ENCODE measurements at regions not wholly inside any gene's neighbourhood (a gene's known extent, or its start where the extent isn't known, plus 50 kb on each side); places are given as distances from the start of the nearest gene placed in this dataset.
A peak's percentile ranks its signal among the peaks of the same experiment; 100 is the strongest.

GRCh38 chr18:57991552-57991951 is 52.5 kb upstream of the NEDD4L start:
- no peak for DNase-seq

- DNase-seq: no peak
Observed at GRCh38 chr18:57989536-57989935, 54.5 kb upstream of the NEDD4L start.

GRCh38 chr18:57984490-57985115 is 59.4 kb upstream of the NEDD4L start:
- no peak for DNase-seq

DNA sequence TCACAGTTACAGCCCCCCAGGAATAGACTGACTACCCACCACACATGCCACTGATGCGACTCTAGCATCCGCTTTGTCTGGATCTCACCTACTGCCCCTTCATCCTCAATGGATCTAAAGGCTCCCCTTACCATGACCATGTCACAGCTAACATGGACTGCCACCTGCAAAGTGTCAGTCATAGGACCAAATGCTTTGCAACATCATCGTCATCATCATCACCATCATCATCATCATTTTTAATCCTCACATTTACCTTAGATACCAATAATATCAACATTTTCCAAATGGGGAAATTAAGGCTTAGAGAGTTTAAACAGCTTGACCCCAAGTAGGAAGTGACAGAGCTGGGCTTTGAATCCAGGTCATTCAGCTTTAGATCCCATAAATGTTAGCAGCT is 60.1 kb upstream of the NEDD4L start:
- no peak for DNase-seq

DNA sequence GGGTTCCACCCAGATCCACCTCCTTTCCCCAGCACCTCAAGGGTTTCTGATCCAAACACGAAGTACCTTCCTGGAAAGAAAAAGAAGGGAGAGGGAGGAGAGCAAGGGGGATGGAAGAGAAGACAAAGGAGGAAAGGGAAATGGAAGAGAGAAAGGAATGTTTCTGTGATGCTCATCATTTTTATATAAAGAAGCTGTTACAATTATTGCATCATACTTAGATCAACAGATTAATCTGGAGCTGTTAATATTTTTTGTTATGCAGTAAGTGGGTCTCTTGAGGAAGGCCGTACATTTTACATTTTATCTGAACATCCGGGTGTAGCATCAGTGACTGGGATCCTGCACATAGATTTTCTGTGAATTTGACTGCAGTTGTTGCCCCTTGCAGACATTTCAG is 60.6 kb upstream of the NEDD4L start:
- DNase-seq: no peak

DNA sequence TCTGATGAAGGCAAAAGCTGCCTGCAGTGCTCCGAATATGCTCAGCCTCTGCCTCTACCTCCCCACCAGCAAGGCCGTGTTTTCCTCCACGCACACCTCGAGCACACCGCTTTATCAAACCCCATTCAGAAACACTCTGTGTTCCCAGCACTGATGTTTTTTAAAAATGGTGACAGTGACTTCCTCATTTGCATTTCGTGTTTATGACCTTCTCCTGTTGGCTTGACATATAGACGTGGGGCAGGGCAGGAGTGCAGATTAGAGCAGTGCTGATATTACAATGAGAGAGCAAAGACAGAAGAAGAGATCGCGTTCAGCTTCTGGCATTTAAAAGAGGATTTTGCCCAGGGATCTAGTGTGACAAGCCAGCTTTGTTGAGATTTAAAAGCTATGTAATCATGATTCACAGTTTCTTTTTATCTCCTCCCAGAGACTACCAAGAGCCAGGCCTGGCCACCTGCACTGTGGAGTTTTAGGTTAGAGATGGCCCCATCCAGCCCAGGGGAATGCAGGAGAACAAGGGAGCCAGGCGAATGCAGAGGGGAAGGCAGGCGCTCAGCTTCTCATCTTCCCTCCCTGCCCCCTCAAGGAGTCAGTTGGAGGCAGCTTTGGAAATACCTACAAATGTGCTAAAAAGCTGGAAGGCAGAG is 61.5 kb upstream of the NEDD4L start:
- no peak for DNase-seq

GRCh38 chr18:57981308-57982028 is 62.6 kb upstream of the NEDD4L start:
- no peak for DNase-seq

DNA sequence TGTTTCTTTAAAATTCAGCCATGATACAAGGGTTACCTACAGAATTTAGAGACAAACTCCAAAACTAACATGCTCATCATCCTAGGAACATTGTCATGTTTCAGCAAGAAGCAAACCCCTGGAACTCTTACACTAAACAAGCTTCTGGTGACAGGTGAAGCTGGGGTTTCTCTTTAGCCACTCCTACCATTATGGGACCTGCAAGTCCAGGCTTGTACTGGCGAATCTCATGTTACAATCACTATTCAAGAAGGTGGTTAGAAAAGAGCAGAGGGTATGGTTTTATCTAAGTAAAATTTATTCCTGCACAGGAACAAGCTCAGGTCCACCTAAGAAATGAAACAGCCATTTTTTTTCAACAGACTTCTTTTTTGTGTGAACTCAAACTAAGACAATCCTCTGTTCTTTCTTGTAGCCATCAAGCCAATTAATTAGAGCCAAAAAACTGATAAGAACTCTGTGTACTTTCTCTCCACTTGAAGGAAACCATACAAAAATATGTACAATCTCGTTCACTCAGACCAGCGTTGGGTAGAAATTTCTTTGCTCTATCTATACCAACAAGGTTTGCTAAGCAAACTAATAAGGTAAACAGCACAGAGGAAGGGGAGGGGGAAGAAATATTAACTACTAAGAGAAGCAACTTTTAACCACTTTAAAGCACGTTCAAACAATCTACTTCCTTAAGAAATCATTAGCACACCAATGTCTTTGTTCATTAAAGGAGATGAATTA is 63.3 kb upstream of the NEDD4L start:
- no peak for DNase-seq

- no peak for DNase-seq
Observed at GRCh38 chr18:57976230-57976773, 67.7 kb upstream of the NEDD4L start.

GRCh38 chr18:57975805-57976204 is 68.2 kb upstream of the NEDD4L start:
- no peak for DNase-seq

- DNase-seq: no peak
Observed at GRCh38 chr18:57974585-57975265, 69.3 kb upstream of the NEDD4L start.

- DNase-seq: no peak
Observed at GRCh38 chr18:57973889-57974288, 70.1 kb upstream of the NEDD4L start.

DNA sequence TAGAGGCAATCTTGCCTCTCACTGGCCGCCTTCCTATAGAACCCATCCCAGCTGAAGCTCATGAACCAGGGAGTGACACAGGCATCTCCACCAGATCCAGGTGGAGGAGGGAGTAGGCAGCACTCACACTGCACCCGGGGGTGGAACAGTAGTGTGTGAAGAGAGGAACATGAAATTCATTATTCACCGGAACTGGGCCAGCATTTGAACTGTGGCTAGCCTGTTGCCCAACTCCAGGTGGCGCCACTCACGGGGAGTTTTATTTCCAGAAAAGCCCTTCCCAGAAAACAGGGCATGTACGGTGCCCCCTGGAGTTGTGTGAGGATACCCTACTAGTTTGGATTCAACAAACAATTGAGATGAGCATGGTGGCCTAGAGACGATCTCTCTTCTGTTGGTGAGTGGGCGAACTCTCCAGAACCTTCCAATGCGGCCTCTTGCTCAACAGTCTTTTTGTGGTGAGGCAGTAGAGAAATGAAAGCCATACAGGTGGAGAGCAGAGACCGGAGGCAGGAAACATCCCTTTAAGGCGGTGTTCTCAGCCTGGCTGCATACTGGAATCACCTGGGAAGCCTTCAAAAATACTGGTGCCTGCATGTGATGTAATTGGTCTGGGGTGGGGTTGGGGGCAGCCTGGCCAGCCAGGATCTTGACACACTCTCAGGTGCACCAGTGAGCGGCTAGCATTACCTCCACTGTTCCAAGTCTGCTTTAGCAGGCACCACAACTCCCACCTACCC is 73.5 kb upstream of the NEDD4L start:
- DNase-seq: no peak

GRCh38 chr18:57969824-57970223 is 74.2 kb upstream of the NEDD4L start:
- no peak for DNase-seq

DNA sequence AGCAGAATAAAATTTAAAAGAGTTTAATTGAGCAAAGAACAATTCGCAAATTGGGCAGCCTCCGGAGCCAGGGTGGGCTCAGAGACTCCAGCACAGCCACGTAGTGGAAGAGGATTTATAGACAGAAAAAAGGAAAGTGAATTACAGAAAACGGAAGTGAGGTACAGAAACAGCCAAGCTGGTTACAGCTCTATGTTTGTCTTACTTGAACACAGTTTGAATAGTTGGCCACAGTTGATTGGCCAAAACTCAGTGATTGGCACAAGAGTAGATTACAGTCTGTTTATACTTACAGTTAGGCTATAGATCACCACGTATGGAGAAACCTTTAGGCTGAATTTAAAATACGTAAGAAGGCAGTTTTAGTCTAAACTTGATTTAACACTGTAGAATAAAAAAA is 78.8 kb upstream of the NEDD4L start:
- no peak for DNase-seq

GRCh38 chr18:57961876-57962505 is 82.0 kb upstream of the NEDD4L start:
- DNase-seq: no peak

GRCh38 chr18:57961411-57961810 is 82.6 kb upstream of the NEDD4L start:
- no peak for DNase-seq

DNA sequence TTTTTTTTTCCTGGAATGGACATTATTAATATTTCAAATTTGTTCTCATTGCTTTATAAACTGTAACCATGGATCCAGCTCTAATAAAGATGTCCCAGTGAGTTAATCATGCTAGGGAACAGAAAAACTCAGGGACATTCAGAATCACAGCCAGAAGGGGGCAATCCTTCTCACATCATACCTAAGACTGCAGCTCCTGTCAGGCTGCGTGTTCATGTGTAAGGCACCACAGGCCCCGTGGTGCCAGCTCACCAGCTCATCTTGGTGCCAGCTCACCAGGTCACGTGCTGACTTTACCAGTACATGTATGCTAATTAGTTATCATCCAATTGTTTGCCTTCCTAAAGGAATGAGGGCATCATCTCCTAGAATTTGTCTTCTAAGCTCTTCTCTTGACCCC is 84.7 kb upstream of the NEDD4L start:
- peak; percentile 3 for DNase-seq

DNA sequence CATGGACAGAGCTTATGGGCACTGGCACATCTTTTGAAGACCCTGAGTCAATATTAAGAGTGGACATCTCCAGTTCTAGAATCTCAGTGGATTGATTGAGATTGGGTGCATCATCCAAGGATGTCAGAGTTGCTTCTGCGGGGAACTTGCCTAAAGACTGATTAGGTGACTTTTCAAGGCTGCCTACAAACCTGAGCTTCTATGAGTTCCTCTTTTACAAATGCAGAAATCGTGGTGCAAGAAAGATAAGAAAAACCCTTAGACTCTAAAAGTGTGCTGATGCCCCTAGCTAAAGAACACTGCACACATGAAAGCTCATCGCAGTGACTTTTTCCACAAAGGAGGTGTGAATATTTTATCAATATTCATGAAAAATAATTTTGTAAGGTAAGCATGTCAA is 86.8 kb upstream of the NEDD4L start:
- no peak for DNase-seq

- no peak for DNase-seq
Observed at GRCh38 chr18:57956491-57956890, 87.5 kb upstream of the NEDD4L start.

DNA sequence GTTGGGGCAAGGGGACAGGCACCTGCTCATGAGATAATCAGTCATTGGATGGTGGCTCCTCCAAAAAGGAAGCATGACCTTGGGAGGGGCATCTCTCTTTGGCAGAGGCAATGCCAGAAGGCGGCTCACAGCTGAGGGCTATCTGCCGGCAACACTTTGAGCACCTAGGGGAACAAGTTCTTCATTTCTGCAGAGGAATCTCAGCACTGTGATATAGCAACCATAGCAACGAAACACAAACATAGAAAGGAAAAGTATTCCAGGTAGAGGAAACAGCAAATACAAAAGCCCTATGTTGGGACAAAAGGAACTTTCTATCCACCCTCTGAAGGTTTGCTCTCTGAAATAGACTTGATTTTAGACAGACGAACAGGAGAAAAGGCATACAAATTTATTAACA is 89.1 kb upstream of the NEDD4L start:
- no peak for DNase-seq

- DNase-seq: no peak
Observed at GRCh38 chr18:57953883-57954282, 90.1 kb upstream of the NEDD4L start.

Measured in activated CD4-positive, alpha-beta T cell treated with anti-CD3 and anti-CD28 coated beads, Interleukin-2, amount 50 U/mL, for 16 hours (primary cell).